Heart left ventricle (tissue), 16 donors: ENCODE measurements at regions not wholly inside any gene's neighbourhood (a gene's known extent, or its start where the extent isn't known, plus 50 kb on each side); places are given as distances from the start of the nearest gene placed in this dataset.

Experiments
- ATAC-seq, 4 donors: fragments of 200-7000 bp; cut with Tn5 transposase; one replicate each; pipeline ENCODE4 v1.9.1; 2020 to 2022; ENCODE audit warnings: moderate library complexity in 4 of 4, mild to moderate bottlenecking in 3 of 4, moderate number of reproducible peaks in 1 of 4
- DNase-seq, 5 donors: peaks; one replicate each; pipeline ENCODE4 v3.0.0-alpha.2; 2020
- H3K27ac ChIP-seq, 12 donors: fragments of 200-600 bp; sonication (generic) in 4 of 12; one replicate each; pipeline versions ENCODE4 v1.5.0 to v1.8.0; 2016 to 2022; ENCODE audit warnings: mild to moderate bottlenecking in 2 of 12
- H3K27me3 ChIP-seq, 9 donors: fragments of 200-600 bp; sonication (generic) in 2 of 9; one replicate each; pipeline versions ENCODE4 v1.5.1 to v1.8.0; 2016 to 2022; ENCODE audit warnings: mild to moderate bottlenecking in 3 of 9
- H3K36me3 ChIP-seq, 9 donors: fragments of 200-600 bp; sonication (generic) in 2 of 9; one replicate each; pipeline versions ENCODE4 v1.5.0 to v1.8.0; 2018 to 2022; ENCODE audit warnings: mild to moderate bottlenecking in 2 of 9
- H3K4me1 ChIP-seq, 12 donors: fragments of 200-600 bp; sonication (generic) in 4 of 12; one replicate each; pipeline versions ENCODE4 v1.5.0 to v1.8.0; 2016 to 2022; ENCODE audit warnings: mild to moderate bottlenecking in 3 of 12
- H3K4me3 ChIP-seq, 12 donors: fragments of 200-600 bp; sonication (generic) in 4 of 12; one replicate each; pipeline versions ENCODE4 v1.5.0 to v1.8.0; 2017 to 2022; ENCODE audit warnings: mild to moderate bottlenecking in 9 of 12, moderate library complexity in 4 of 12
- H3K9me3 ChIP-seq, 12 donors: fragments of 200-600 bp; sonication (generic) in 4 of 12; one replicate each; pipeline versions ENCODE4 v1.5.0 to v1.8.0; 2016 to 2022; ENCODE audit warnings: mild to moderate bottlenecking in 1 of 12
- CTCF ChIP-seq, 12 donors: fragments of 200-600 bp; sonication (generic) in 4 of 12; IDR thresholded peaks; one replicate each; pipeline versions ENCODE4 v1.5.0 to v1.8.0; 2018 to 2022; ENCODE audit warnings: antibody characterized with exemption in 12 of 12, mild to moderate bottlenecking in 5 of 12
- POLR2A ChIP-seq, 2 donors: fragments of 450-650 bp; IDR thresholded peaks; one replicate each; pipeline ENCODE4 v1.6.1; 2017; ENCODE audit warnings: antibody characterized with exemption in 2 of 2, mild to moderate bottlenecking in 2 of 2, moderate library complexity in 2 of 2
- WGBS, 4 donors: extraction: QIAGEN DNeasy Blood & Tissue Kit in 2 of 4; methylation state at CpG; one replicate each; pipeline versions ENCODE4 v1.1.5 to v1.1.7; 2013 to 2018; 5-methylcytosine and 5-hydroxymethylcytosine counted together
- intact Hi-C, 10 donors: fragments of 100-400 bp; cut with DNase I; formaldehyde crosslinking; loops; one replicate each; pipeline versions ENCODE4 v1.11.1 to v1.14.2; 2022
- donor health status: ischemic (EF 13 %, LVEDD 7.1; RV severe dilation, severe dysfunction).
- donor health status: healthy with polysubstance abuse.
- donor health status: DM: no; HTN: yes; CAD: no.
- donor health status: DM: no; HTN: no; CAD: no.
- donor health status: ischemic (EF 25% LVEDD 6.9; RV normal size, moderate dysfunction).
- donor health status: ischemic (EF 25% LVEDD 5.7; RV mildly dilated, moderate dysfunction).
- donor health status: healthy.
- donor health status: DM: yes; HTN: yes; CAD: no.
- donor health status: ischemic (EF 35%, LVEDD 5.7; RV mildly dilated, moderate dysfunction).
- donor health status: nonischemic (EF 11% LVEDD 7.7; RV severe dilation, severe dysfunction).
- donor health status: DM: yes; HTN: yes; CAD: no.
- donor health status: PGD.
- donor health status: ischemic (EF 29% LVEDD 5.4; RV normal size, mild dysfunction).
- donor health status: nonischemic (EF 23%, LVEDD 6.1; RV moderate dilation, normal function).

GRCh38 chrY:19899011-19899410 lies 154.5 kb upstream of the KDM5D start:
- Histone ChIP-seq H3K36me3 (no peaks in the 10 kb centered on the region), H3K4me1 (no peaks in the 10 kb centered on the region), H3K4me3 (no peak overlapping the region), H3K9me3 (no peaks in the 10 kb centered on the region), H3K27me3 (no peaks in the 10 kb centered on the region), H3K27ac (no peak overlapping the region)
- TF ChIP-seq POLR2A (IDR thresholded peaks at IDR 0.05): no peak
- TF ChIP-seq CTCF (IDR thresholded peaks at IDR 0.05): no peak
- ATAC-seq (no peak), DNase-seq (no peak)
- intact Hi-C loops: no loop called here
- 30 to 42% methylated on average over 1 of the region's 1 CpG; no CpG with 5 or more reads in 2 of the 4 donors for WGBS, 4 donors

DNA sequence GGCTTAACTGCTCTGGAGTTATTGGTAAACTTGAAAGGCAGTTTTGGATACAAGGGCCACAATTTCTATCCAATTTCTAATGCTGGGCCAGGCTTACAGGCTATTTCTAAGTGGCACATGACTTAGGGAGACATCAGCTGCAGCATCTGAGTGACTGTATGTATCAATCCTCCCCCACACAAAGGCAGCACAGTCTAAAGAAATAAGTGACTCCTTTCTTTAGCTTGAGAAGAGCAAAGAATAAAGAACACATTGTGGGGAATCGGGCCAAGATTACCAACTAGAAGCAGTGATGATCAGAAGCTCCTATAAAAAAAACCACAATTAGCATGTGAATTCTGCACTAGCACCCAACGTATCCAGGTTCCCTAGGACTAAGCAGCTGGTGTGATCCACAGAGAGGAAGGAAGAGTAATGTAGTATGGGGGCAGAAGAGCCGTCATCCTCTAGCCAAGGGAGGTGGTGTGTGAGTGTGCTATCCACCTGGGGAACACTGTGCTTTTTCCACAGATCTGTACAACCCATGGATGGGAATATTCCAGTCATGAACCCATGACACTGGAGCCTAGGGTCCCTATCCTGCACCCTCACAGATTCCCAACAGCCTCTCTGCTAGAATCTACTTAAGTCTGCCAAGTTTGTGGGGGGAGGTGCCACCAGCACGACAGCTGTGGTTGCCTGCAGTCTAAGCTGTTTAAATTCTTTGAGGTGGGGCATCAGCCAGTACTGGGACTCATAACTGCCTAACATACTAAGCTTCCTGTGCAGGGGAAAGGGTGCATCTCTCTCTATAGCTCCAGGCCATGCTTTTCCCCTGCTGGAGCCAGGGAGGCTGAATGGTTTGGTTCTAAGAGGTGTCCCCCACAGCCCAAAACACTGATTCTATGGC lies 147.8 kb upstream of the KDM5D start:
- TF ChIP-seq POLR2A (IDR thresholded peaks at IDR 0.05) (no peak), CTCF (IDR thresholded peaks at IDR 0.05) (no peak)
- no peak overlapping the region for H3K4me3 ChIP-seq
- H3K27me3 ChIP-seq: no peaks in the 10 kb centered on the region
- no peaks in the 10 kb centered on the region for H3K4me1 ChIP-seq
- H3K9me3 ChIP-seq: no peaks in the 10 kb centered on the region
- H3K27ac ChIP-seq: no peak overlapping the region
- intact Hi-C loops: no loop called here
- DNase-seq (no peak), ATAC-seq (no peak)
- WGBS, 4 donors: 32 to 34% methylated on average over 4 of the region's 4 CpGs; no CpG with 5 or more reads in 2 of the 4 donors
- H3K36me3 ChIP-seq: no peaks in the 10 kb centered on the region

- TF ChIP-seq POLR2A (IDR thresholded peaks at IDR 0.05) (no peak), CTCF (IDR thresholded peaks at IDR 0.05) (no peak)
- DNase-seq (no peak), ATAC-seq (no peak)
- Histone ChIP-seq H3K4me1 (no peaks in the 10 kb centered on the region), H3K27ac (no peak overlapping the region), H3K27me3 (no peaks in the 10 kb centered on the region), H3K4me3 (no peak overlapping the region), H3K9me3 (no peaks in the 10 kb centered on the region), H3K36me3 (no peaks in the 10 kb centered on the region)
- 42 to 51% methylated on average over 2 of the region's 2 CpGs; no CpG with 5 or more reads in 2 of the 4 donors for WGBS, 4 donors
- intact Hi-C loops: no loop called here
Measured at GRCh38 chrY:19882145-19882544, 137.6 kb upstream of the KDM5D start.

GRCh38 chrY:19869715-19870114 lies 125.2 kb upstream of the KDM5D start:
- intact Hi-C loops: loop anchor here in 1 of 10 donors (10.0 kb wide), 1 partner anchor 55 kb away; no protein-coding TSS in a partner anchor
- Histone ChIP-seq H3K27ac (no peak overlapping the region), H3K27me3 (no peaks in the 10 kb centered on the region), H3K9me3 (no peaks in the 10 kb centered on the region), H3K36me3 (no peaks in the 10 kb centered on the region), H3K4me3 (peak overlapping the region in 6 of 12 donors; percentile 30 to 44 (median 38)), H3K4me1 (no peaks in the 10 kb centered on the region)
- ATAC-seq (no peak), DNase-seq (no peak)
- TF ChIP-seq CTCF (IDR thresholded peaks at IDR 0.05): no peak
- no peak for TF ChIP-seq POLR2A (IDR thresholded peaks at IDR 0.05)
- WGBS, 4 donors: 61 to 66% methylated on average over 14 of the region's 14 CpGs; no CpG with 5 or more reads in 2 of the 4 donors
